Dermis blood vessel endothelial cell (primary cell): ENCODE measurements at regions not wholly inside any gene's neighbourhood (a gene's known extent, or its start where the extent isn't known, plus 50 kb on each side); places are given as distances from the start of the nearest gene placed in this dataset.
A peak's percentile ranks its signal among the peaks of the same experiment; 100 is the strongest.
"Not testable (repeated sequence)": the region's sequence is repeated elsewhere in the genome, so short reads cannot be mapped to it uniquely, and the experiment has no call there.

Source experiments
- DNase-seq: peaks from one replicate; pipeline ENCODE4 v3.0.0; 2010

DNA sequence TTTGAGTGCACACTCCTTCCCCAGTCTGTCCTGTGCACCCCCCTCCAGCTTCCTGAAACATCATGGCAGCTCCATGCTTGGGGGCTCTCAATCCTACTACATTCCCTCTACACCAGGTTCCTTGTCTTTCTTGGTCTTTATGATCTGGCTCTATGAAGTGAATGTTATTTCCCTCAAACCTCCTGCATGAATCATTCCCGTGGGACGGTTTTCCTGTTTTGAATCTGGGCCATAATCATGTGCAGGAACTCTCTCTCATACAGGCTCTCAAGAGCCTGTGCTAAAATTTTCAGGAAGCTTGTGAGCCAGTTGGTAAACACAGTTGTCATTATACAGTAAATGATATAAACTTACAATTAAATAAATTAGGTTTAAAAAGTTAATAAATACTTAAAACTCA, 89.8 kb upstream of the KCNE2 start:
- peak; percentile 82 for DNase-seq

DNA sequence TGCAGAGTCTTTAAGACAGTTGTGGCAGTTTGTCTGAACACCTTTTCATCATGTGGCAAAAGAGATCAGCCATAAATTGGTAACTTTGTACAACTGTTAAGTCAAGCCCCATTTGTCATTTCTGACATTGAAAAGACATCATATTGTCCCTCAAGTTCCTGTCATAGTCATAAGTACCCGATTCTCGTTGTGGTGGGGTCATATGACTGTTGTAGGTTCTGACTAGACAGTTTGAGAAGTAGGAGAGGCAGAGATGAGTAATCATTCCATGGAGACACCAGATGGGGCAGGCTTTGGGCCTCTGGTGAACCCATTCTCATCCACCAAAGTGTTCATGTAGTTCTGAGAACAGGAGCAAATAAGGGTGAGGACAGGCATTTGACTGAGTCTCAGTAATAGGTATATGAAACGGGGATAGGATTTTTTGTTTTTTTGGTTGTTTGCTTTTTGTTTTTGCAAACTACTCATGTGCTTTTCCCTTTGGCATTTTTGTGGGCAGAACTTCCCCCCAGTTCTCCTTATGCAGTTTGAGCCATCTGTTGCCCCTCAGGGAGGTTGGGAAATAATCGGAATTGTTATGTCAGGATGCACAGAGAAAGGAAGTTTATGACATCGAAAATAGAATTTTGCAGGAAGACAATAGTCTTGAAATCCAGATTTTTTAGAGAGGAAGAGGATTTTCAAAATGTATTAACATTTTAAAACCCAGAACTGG, 86.9 kb upstream of the KCNE2 start:
- no peak for DNase-seq

DNA sequence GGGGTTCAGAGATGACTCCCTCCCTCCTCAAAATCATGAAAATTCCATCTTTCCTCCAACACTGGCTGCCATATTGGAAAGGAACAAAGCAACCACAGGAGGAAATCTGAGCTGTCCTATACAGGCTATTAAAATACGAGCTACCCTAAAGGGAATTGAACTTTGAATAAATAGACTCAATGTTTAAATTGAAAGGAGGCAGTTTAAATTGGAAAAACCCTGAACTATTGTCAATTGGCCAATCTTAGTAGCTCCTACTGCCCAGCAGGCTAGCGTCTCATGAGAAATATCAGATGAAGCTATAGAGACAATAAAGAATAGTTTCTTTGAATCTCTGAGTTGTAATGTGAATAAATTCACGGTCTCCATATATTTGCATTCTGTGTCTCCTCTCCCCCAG, 85.4 kb upstream of the KCNE2 start:
- no peak for DNase-seq

DNA sequence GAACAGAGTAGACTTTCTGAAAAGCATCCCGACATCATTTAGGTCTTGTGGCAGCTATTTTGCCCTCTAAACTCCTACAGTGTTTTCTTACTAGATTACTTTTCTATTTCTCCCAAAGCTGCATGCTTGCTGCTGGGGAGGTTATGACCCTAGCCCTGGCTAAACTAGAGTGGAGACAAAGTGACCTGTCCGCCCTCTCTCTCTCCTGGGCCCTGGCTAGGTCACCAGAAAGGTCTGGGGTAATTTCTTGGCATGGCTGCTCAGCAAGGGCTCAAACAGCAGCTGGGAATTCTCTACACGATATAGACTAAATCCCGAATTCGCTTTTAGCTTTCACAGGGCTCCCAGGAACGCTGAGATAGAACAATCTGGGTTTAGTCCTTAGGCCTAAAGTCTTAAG, 84.5 kb upstream of the KCNE2 start:
- DNase-seq = no peak

DNA sequence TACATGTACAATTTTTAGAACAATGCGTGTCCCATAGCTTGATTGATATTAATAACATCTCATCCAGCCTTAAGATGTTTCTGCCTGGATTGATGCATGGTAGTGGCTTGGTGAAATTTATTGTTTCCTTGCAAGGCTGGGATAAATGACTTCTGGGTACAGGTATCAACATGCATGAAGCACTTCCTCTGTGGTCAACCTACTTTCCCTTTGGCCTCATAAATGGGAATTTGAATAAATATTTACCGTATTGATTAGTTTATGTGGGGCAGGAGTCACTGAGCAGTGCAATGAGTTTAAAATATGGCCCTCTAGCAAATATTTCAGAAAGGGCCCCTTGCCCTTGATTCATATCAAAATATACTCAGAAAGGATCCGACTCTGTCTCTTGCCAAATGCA, 83.9 kb upstream of the KCNE2 start:
- DNase-seq = no peak

DNA sequence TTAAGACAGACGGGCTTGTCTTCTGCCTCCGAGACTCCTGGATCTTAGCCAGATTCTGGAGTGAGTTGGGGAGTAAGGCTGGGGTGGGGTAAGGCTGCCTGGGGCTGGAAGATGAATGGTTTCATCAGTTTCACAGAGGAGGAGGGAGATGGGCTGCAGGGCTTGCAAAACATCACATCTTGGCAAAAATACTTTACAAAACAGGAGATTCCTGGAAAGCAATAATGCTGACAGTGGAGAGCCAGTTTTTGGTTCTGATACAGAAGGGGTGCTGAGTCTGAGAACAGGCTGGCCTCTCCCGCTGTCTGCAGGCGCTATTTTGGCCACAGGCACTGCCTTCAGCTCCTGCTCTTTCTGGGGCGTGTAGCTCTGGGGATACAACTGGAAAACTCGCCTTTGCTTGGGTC, 83.4 kb upstream of the KCNE2 start:
- DNase-seq = no peak

DNA sequence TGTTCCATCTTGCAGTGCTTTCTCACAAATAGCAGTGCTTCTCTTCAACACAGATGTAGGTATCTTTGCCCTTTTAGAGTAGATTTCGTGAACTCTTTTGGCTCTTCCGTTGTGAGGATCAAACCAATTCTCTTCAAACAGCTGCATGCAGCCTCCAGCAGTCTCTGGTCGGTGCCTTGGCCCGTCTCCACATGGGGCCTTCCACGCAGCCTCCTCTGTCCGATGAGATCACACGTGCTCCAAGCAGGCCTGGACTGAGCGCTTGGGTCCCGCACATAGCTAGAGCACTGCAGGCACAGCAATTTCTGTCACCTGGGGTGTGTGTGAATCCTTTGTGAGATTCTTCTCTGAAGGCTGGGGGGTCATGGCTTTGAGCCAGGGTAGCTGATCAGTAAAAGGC, 82.8 kb upstream of the KCNE2 start:
- no peak for DNase-seq

DNA sequence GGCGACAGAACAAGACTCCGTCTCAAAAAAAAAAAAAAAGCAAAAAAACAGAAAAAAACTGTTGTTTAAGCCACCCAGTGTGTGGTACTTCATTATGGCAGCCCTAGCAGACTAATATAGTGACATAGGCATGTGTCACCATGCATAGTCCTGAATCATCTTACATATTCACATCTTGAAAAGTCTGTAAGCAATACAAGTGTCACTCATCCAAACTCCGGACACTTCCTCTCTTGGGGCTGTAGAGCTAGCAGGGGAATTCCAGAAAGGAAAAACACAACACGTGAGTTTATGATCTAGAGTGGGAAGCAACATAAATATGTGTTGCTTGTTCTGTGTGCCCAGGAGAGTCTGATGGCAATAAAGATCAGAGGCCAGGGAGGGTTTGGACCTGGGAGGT, 81.6 kb upstream of the KCNE2 start:
- peak; percentile 50 for DNase-seq

DNA sequence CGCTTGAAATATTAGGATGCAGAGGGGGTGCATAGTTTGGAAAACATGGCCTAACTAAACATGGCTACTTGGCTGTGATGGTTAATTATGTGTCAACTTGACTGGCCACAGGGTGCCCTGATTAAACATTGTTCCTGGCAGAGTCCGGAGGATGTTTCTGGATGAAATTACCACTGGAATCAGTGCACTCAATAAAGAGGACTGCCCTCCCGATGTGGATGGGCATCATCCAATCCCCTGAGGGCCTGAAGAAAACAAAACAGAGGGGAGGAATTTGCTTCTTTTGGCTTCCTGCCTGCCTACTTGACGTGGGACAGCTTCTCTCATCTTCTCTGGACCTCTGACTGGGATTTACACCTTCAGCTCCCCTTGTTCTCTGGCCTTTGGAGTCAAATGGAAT, 79.1 kb upstream of the KCNE2 start:
- no peak for DNase-seq

DNA sequence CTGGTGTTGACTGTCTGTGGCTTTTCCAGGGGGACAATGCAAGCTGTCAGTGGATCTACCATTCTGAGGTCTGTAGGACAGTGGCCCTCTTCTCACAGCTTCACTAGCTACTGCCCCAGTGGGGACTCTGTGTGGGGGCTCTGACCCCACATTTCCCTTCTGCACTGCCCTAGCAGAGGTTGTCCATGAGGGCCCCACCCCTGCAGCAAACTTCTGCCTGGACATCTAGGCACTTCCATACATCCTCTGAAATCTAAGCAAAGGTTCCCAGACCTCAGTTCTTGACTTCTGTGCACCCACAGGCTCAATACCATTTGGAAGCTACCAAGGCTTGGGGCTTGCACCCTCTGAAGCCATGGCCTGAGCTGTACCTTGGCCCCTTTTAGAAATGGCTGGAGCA, 75.8 kb upstream of the KCNE2 start:
- not testable (repeated sequence) for DNase-seq

DNA sequence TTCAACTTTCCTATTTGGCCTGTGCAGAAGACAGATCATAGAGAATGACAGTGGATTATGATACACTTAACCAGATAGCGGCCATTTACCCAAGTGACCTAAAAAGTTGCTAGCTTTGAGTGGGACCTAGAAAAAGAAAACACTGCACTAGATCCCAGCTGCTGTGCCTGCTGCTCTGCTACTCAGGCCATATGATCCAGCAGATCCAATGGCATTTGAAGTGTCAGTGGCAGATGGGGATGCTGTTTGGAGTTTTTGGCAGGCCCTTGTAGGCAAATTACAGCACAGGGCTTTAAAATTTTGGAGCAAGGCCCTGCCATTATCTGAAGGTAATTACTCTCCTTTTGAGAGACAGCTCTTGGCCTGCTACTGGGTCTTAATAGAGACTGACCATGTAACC, 74.0 kb upstream of the KCNE2 start:
- no peak for DNase-seq

DNA sequence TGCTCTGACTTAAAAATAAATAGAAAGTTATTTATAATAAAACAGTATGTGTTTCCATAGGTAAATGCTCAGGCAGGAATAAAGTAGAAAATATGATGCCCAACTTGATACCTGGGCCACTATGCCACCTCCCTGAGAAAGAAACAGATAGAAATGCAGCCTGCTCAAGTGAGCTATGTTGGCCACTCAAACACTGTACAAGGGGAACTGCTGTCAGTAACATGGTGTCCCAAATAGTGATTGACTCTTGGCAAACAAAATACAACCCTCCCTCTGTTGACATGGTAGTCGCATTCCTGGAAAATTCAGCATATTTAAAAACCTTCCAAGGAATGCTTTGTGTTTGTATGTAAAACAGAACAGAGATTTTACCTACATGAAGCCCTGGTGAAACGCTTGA, 66.9 kb upstream of the KCNE2 start:
- no peak for DNase-seq

DNA sequence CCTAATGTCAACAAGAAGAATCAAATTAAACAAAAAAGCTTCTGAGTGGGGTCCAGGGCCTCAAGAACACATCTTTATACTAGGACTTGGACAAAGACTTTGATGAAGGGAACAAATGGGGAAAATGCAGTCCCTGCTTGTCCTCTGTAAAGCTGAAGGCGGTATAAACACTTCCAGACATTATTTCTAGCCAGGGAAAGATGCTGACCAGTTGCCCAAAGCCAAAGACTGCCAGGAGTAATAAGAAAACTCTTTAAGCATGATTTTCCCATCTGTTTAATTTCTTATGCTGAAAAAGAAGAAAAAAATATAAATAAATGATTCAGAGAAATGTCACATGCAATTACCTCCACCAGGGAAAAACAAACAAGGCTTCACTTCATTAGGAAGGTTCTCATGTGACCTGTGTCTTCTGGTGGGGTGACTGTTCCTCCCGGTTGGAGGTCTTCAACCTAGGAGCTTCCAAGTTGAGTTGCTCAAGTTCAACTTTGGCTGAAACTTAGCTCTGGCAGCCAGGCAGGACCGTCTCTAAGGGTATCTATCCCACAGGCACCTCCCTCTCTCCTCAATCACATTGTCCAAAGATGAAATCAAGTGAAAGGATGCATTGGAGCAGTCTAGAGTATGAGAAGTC, 65.2 kb upstream of the KCNE2 start:
- no peak for DNase-seq

DNA sequence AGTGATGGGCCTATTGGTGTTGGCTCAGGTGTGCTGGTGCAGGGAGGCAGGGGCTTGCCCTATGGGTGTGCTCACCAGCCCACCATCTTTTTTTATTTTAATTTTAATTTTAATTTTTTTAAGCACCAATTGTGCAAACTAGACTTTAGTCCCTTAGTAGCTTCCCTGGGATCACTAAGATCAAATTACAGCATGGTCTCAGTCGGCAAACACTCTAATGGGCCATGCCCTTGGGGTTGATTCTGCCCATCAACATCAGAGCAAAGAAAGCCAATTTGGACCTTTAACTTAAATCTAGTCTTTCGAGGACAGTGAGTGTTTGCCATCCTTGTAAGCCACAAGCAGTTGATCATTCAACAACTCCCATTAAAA, 64.7 kb upstream of the KCNE2 start:
- DNase-seq = no peak

DNA sequence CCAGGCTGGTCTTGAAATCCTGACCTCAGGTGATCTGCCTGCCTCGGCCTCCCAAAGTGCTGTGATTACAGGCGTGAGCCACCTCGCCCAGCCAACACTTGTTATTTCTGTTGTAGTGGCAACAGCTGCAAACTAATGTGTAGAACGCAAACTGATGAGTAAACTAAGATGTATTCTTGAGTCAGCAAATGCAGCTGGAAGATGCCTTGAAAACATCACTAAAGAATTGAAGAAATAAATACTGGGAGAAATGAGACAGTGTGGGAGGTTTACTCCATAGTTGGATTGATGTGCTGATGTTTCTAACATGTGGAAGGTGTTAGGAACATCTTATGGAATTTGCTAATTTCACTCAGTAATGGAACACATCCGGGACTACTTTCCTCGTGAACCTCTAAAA, 61.3 kb upstream of the KCNE2 start:
- DNase-seq = no peak

DNA sequence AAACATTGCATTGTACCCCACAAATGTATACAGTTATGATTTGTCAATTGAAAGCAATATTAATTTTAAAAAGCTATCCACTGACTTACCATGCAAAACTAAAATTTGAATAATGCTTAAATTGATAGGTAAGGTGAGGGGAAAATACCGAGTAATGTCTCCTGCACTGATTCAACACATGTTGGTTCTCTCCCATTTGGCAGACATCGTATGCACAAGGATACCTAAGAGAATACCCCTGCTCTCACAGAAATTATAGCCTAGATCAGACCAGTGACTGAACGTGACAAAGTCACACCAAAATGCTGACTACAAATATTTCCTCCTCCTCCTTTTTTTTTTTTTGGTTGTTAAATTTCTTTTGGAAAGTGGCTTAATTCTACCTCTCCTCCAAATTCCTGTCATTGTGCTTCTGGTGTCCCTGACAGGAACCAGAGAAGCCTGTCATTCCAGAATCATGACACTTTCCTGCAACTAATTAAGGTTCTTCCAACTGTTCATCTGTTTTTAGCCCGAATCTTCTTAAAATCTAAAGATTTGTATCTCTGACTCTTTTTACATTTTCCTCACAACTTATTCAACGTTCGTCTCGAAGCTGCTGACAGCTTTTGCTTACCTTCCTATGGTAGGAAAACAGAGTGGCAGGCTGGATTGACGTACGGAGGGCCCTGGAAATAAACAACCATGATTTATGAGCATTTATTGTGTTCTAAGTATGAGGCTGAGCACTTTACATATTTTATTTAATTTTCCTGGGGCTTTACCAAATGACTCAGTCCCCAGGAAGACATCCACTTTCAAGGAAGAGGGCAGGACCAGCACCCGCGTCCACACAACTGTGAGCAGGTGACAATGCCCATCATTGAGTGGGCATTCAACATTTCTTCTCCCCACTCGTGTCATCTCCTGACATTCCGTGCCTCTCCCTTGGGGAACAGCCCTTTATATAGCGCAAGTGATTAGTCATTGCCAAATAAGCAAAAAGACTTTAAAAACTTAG, 57.9 kb upstream of the KCNE2 start:
- no peak for DNase-seq

DNA sequence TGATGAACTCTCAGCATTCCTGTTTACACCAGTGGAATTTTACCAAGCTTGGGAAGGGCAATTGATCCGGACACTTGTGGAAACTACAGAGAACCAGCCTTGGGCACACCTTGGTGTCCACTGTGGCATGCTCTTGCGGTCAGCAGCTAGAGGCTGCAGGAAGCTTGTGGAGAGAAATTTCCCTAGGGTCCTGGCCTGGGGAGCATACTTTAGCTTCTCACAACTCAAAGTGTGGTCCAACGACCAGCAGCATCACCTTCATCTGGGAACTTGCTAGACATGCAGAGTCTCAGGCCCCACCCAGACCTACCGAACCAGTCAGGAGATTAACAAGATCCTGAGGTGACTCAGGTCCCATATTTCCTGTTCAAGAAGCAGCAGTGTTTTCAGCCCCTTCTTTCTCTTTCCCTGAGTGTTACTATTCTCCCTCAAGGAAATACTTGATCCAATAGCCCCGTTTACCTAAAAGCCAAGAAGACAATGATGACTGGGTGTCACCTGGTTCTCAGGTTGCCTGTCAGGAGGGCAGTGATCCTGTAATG, 55.7 kb upstream of the KCNE2 start:
- no peak for DNase-seq

DNA sequence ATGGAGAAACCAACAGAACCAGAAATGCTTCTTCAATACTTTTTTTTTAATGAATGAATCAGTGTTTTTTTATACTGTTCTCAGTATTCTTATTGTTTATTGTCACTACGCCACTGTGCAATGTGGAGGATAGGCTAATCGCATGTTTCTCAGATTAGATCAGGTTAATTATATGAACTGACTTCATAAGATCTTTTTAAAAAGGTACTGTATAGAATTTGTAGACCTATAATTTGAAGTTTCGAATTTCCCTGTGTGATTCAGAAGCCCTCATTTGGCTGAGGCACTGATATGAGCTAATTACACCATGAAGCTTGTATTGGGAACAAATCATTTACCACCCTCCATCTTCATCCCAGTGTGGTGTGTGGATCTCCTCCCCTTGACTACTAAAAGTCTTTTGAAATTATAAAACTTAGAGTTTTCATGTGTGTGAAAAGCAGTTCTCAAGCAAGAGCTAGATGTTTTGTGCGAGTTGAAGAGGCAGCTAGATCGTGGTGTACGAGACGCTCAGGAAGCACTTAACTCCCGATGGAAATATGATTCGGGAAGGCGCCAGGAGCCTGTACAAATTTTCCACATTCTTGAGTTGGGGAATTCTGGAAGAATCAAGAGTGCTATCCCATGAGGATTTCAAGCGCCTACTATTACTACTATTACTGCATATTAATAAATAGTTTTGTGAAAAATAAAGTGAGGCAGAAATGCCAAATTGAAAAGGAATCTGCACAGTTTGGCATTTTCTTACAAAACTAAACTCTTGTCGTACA, 52.1 kb upstream of the KCNE2 start:
- DNase-seq = no peak

DNA sequence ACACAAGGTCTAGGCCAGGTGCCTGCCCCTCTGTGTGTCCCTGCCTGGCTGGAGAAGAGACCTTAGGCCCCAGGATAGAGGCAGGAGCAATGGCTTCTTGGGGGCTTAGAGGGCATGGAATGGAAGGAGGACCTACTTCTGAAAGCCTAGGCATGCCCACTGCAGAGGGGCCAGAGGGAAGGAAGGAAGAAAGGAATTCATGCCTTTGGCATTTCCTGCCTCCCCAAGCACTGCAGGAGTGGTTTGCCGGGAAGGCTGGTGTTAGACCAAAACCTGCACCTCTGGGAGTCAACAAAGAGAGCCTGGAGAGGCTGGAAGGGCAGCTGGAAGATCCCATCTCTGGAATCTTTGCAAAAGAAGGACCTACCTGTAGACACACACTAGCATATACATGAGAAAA, 50.7 kb upstream of the KCNE2 start:
- peak; percentile 19 for DNase-seq
